AG08395 (cell line): ENCODE measurements at regions not wholly inside any gene's neighbourhood (a gene's known extent, or its start where the extent isn't known, plus 50 kb on each side); places are given as distances from the start of the nearest gene placed in this dataset.

Experiments used
- DNase-seq: peaks from one replicate; pipeline ENCODE4 v3.0.0; 2012; ENCODE audit warnings: mixed read lengths, low spot score

DNA sequence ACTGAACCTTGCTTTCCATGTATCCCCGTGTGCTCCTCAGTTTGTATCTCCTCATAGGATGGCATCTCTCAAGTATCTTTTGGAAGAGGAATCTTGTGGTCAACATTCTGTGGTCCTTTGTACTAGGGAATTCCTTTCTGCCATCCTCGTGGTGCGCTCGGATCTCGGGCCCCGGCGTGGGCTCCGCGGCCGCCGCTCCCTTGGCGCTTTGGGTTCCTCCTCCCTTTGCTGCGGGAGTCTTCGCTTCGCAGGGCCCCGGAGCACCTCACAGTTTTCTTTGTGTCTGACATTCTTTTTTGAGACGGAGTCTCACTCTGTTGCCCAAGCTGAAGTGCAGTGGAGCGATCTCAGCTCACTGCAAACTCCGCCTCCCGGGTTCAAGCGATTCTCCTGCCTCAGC is 264.7 kb downstream of the IRS2 start:
- no peak for DNase-seq

DNA sequence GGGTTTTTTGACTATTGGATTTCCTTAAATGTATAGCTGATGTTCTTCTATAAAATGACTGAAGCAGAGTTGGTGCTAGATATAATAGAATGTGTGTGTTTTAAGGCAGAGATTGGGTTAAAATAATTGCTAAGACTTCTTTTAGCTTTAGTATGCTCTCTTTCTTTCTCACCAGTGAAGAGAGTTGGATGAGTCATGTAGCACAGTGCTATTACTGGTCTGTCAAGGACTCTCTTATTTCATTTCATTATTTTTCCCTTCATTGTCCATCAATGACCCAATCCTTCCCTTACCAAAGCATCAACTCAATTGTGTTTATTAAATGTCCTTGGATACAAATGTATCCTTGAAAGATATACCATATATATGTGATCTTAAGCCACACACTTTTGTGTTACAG is 268.9 kb downstream of the IRS2 start:
- DNase-seq = peak; percentile 25

- DNase-seq = no peak
Observed at GRCh38 chr13:109516186-109516585, 270.2 kb downstream of the IRS2 start.

- no peak for DNase-seq
Observed at GRCh38 chr13:109510013-109510412, 276.4 kb downstream of the IRS2 start.

DNA sequence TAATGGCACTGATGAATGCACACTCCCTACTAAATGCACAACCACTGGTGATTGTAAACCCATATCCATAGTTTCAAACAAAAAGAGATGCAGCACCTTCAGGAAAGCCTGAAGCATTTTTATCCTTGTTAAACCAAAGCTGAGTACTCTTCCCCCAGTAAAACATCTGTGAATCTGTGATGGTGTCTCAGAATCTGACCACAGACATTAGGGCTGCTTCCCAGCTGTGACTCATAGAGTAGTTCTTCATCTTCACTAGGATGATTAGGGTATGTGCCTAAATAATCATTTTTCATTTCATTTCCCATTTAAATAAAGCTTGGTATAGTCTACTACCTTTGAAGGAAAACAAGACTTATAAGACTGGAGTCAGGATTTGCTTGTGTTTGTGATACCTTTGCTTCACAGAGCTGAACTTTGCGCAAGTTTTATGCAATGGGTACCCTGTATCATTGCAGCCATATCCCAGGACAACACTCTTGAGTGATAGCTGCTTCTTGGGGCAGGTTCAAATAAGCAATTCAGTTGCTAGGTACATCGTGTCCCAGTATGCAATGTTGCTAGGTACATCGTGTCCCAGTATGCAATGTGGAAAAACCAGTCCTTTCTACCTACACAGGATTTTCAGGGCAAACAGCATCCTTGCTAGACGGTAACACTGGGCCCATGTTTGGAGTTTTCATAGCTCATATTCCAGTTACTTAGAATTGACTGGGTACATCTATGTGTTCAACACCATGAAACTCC is 277.1 kb downstream of the IRS2 start:
- peak; percentile 91 for DNase-seq

DNA sequence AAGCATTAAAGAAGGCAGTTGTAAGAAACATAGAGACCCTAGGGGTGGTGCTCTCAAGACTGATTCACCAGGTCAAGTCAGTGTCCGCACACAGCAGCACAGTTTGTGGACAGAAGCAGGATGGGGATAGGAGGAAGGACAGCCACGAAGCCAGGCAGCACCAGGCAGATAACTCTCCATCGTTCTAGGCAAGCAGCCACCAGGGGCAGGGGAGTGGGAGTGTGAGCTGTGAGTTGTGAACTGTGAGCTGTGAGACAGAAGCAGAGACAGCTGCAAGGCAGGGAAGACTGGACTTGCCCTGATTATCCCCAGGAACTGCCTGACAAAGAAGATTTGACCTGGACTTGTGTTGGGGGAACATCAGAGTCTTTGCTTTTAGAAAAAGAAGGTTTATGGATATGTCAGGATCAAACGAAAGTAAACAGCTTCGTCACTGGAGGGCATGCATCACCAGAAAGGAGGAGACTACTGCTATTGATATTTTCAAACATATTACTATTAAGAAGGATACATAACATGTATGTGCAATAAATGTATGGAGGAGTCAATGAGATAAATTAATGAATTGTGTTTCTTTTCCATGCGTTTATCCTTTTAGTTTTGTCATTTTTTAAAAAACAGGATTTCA is 286.1 kb downstream of the IRS2 start:
- no peak for DNase-seq

- no peak for DNase-seq
Observed at GRCh38 chr13:109497917-109498316, 288.5 kb downstream of the IRS2 start.

- no peak for DNase-seq
Observed at GRCh38 chr13:109496216-109496615, 290.2 kb downstream of the IRS2 start.

- peak; percentile 59 for DNase-seq
Observed at GRCh38 chr13:109494925-109495369, 291.4 kb downstream of the IRS2 start.

DNA sequence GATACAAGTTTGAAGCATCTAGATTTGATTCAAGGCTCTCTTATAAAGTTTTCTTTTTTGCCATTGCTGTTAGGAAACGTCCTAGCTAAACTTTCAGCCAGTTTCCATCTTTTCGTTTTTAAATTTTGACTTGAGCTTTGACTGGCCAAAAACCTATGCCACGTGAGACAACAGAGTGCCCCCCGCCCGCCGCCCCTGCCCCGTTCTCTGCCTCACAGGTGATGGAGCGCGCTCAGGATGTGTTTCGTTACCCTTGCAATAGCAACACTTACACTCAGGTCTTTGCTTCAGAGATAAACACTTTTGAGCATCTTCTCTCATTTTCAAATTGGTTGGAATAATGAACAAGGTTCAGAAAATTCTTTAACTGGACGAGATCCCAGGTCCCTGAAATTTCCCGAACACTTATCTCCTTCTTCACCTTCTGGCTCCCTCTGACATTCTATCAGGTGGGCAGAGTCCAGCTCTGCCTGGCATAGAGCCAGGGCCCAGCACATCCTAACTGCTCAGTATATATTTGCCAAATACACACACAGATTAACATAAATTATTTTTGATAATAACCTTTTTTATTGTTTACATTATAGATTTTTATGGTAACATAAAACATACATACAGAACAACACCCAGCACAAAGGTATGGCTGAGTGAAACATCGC is 301.1 kb downstream of the IRS2 start:
- DNase-seq = no peak

DNA sequence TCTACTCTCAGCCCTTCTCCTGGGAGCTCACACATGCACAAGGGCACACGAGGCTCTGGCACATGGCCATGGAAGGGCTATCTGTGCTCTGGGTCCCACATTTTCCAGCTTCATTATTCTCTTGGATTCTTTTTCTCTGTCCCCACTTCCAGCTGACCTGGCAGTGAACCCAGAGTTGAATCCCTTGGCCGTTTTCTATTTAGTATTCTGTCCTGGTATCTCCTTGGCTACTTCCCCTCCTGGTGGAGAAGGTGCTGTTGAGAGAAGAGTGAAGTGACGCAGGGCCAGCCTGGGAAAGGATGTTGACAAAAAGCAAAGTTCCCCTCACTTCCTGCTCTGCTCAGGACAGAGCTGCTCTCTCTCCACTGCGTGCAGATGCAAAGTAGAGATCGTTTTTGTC is 303.1 kb downstream of the IRS2 start:
- no peak for DNase-seq

DNA sequence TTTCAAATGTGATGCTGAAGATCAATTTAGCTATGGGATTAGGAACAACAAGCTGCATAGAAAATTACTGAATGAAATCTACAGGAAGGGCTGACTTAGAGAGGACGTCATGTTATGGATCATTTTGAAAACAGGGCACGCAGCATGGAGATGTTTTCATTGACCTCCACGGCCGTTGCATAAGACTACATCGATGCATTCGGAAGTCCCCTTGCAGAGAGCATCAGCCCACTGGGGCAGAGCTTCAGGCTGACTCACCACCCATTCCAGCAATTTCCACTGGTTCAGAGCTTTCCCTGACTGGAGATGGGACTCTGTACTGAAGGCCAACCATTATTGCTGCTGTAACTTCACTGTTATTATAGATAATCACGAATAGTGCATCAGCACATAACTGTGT is 305.3 kb downstream of the IRS2 start:
- DNase-seq = no peak

DNA sequence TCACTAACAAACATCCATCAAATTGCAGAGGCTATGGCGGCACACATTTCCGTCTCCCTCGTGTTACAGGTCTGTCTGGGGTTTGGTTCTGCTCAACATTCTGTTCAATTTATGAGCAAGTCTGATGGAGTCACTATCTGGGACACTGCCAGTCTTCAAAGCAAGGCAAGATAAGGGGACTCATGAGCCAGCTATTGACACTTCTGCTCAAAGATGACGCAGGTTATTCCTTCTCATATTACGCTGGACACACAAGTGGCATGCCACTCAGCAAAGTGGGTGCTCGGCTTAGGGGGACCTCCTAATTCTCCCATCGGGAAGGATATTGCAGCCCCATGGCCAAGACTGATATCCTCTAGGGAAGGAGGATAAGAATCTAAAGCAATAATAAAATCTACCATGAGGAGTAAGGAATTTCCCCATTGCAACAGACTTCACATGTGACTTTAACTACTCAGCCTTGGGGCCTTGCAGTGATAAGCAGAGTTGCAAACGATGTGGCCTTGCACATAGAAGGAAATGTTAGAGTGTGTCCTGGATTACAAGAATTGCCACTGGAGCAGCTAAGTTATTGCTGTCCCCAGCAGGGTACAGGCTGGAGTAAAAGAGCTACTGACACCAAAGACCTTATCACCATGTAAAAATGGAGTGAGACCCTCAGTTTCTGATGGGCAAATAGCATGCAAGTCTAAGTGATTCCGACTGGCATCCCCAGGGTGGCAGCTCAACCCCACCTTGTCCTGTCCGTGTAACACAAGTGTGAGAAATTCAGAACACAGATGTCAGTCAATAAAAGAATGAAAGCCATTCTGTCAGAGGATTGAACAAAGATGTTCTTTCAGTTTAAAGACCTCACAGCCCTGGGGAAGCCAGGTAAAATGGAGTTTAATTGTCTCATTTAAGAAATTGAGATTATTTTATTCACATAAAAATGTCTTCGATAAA is 306.1 kb downstream of the IRS2 start:
- no peak for DNase-seq

DNA sequence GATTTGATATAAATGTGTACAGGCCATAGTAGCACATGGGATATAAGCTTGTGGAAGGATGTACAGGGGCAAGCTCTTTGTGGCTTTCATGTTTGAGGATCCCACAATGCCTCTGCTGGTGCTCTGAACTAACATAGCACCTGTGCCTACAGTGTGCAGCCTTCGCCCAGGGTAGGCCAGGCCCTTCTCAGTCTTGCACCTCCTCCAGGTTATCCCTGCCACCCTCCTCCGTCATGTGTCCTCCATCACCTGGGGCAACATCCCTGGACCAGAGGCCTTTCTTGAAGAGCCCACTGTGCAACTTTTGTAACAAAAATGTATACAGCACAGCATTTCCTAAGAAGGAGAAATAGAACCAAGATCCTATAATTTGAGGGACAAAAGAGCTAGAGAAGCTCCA is 306.8 kb downstream of the IRS2 start:
- DNase-seq = no peak

DNA sequence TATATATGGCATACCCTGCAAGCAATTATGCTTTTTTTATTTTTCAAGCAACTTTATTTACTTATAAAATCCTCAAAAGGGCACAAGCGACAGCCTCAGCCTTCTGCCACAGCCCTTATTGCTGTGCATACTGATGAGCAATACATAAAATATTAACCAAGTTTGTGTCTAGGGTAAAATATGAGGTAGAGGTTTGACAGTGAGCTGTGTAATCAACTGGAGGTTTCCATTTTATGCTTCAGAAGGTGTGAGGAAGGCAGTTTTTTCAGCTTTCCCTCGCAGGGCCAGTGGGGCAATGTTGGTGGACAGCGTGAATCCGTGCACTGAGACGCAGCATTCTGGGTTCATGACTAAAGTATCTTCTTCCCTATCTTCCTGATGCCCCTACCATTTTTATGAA is 310.4 kb downstream of the IRS2 start:
- DNase-seq = no peak

DNA sequence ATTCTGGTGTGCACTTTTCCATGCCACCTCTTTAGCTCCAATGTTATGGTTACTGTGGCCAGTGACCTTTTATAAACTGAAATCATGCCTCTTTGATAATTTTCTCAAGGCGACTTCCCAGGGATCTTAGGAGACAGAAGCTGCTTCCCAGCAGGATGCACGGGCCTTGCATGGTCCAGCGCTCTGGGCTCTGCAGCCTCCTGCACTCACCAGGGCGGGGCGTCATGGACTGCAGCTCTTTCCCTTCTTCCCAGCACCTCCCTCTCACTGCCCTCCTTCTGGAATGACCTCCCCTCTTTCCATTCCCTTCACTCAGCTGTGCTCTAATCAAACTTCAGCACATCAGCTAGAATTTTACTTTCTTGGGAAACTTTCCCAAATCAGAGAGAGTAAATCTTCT is 318.3 kb downstream of the IRS2 start:
- no peak for DNase-seq

GRCh38 chr13:109465148-109465547 is 321.2 kb downstream of the IRS2 start:
- no peak for DNase-seq

DNA sequence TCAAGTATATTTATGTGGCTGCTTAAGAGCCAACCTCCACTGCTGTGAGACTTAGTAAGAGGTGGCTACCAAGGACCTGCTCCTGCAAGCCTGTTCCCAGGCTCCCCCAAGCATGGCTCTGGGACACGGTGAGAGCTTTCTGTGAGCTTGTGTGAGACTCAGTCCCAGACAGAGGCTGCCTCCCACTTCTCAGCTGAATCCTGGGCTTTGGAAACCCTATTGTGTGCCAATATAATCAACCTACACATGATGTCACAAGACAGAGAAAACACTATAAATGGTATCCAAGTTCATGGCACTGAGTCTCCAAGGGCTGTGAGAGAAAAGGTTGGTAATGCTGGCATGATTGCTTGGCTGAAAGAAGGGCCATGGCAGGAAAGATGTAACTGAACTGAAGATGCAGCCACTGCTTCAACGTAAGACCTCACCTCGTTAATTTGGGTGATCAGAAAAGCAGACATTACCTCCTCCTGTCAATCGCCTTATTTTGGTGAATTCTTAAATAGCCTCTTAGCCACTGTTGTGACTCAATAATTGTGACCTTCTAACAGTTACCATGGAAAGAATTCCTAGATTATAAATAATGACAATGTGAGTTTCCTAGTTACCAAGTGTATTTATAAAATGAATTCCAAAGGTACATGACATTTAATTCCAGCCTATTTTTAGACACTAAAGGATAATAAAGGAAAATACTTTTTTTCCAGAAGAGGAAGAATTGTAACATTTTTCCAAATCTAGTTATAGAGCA is 332.0 kb downstream of the IRS2 start:
- peak; percentile 22 for DNase-seq

- no peak for DNase-seq
Observed at GRCh38 chr13:109451726-109452125, 334.7 kb downstream of the IRS2 start.

DNA sequence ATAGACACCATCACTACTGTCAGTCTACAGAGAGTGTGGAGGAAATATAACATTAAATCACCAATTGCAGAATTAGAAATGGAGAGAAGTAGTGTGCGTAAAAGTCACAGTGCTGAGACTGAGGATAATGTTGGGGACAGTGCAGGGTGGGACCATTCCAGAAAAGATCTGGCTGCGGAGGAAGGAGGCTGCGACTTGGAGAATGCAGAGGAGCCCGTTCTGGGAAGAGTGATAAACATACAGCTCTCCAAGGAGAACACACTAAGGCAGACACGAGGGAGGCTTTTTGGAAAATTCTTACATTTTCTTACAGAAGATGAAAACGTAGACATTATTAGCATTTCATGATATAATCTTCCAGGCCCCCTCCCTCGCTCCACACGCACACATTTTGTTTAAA is 337.8 kb downstream of the IRS2 start:
- no peak for DNase-seq

GRCh38 chr13:109447667-109448066 is 338.7 kb downstream of the IRS2 start:
- DNase-seq = no peak
